ENCODE measurements at regions not wholly inside any gene's neighbourhood (a gene's known extent, or its start where the extent isn't known, plus 50 kb on each side); places are given as distances from the start of the nearest gene placed in this dataset.
"Not testable (repeated sequence)": the region's sequence is repeated elsewhere in the genome, so short reads cannot be mapped to it uniquely, and the experiment has no call there.

DNA sequence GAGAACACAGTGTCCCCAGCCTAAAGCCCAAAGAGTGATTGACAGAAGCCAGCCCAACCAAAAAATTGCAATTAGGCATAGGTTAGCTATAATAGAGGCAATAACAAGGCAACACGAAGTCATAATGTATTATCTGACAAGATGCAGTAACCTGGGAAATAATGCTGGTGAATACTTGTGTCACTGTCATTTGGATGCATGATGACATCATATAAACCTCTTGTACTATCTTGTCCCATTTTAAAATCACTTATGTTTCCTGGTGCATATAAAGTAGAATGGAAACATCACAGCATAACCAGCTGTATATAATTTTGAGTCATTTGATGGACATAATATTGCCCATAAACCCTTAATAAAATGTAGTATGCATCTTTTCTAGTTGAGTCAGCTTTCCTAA, 1138.3 kb upstream of the LRRTM3 start:
- FAIRE-seq (no peak), DNase-seq (ENCODE audit: insufficient read length, low spot score) (no peak)
- TF ChIP-seq, protein P1, sequence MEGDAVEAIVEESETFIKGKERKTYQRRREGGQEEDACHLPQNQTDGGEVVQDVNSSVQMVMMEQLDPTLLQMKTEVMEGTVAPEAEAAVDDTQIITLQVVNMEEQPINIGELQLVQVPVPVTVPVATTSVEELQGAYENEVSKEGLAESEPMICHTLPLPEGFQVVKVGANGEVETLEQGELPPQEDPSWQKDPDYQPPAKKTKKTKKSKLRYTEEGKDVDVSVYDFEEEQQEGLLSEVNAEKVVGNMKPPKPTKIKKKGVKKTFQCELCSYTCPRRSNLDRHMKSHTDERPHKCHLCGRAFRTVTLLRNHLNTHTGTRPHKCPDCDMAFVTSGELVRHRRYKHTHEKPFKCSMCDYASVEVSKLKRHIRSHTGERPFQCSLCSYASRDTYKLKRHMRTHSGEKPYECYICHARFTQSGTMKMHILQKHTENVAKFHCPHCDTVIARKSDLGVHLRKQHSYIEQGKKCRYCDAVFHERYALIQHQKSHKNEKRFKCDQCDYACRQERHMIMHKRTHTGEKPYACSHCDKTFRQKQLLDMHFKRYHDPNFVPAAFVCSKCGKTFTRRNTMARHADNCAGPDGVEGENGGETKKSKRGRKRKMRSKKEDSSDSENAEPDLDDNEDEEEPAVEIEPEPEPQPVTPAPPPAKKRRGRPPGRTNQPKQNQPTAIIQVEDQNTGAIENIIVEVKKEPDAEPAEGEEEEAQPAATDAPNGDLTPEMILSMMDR (IDR thresholded peaks at IDR 0.05; ENCODE audit: insufficient read depth, missing control alignments), result no peak

DNA sequence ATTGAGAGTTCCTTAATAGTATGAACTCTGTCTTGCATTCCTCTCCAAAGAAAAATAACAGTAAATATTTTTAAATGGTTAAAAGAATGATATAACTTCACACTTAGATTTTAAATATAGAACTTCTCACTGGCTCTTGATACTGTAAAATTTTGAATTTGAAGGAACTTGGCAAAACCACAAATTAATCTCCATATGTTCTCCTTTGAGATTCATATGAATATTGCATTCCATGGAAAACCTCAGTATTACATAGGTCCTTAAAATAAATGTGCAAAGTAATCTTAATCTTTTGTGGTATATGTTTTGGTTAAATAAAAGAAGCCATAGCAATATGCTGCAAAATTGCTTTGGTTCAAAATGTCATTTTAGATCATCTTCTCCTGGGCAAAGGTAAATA, 1137.6 kb upstream of the LRRTM3 start:
- TF ChIP-seq, protein P1 (IDR thresholded peaks at IDR 0.05; ENCODE audit: insufficient read depth, missing control alignments), result no peak
- no peak for DNase-seq (ENCODE audit: insufficient read length, low spot score)
- no peak for FAIRE-seq

DNA sequence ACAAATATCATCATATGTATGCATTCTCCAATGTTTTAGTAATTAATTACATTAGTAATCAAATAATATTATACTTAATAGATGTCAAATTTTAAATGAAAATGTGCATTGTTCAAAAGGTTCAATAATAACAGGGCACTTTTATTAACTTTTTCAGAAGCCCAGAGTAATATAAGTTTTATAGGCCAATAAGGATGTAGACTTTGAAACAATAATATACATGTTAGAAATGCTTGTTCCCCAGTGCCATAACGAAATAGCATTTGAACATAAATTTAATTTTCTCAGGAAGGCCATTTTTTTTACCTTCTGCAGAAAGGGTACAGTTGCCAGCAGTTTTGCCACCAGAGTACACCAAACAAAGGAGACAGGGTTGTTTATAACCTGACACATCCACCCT, 1133.9 kb upstream of the LRRTM3 start:
- DNase-seq (ENCODE audit: insufficient read length, low spot score) (no peak), FAIRE-seq (no peak)
- TF ChIP-seq, protein P1 (IDR thresholded peaks at IDR 0.05; ENCODE audit: insufficient read depth, missing control alignments), result no peak

DNA sequence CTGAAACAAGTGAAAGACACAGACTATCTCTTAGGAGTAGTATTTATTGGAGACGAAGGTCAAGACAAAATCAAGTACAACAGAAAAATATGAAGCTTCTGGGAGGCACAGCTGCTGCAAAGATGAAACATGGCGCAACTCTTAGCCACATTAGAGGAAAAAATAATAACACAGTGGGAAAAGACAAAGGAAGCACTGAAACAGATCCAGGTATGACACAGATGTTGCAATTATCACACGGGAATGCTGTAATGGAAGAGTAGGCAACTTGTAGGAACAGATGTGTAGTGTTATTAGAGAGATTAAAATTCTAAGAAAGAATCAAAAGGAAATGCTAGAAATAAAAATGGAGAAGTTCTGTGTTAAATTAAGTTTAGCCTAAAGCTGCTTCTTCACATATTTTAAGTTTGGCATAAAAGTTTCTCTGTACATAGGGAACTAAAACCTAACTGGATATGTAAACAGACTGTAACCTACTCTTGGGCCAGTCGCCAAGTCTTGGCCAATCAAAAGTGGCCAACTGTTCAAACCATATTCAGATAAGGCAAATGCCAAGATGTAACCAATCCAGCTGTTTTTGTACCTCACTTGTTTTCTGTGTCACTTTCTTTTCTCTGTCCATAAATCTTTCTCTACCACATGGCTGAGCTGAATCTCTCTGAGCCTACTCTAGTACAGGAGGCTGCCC, 1132.0 kb upstream of the LRRTM3 start:
- TF ChIP-seq, protein P1 (IDR thresholded peaks at IDR 0.05; ENCODE audit: insufficient read depth, missing control alignments), result no peak

DNA sequence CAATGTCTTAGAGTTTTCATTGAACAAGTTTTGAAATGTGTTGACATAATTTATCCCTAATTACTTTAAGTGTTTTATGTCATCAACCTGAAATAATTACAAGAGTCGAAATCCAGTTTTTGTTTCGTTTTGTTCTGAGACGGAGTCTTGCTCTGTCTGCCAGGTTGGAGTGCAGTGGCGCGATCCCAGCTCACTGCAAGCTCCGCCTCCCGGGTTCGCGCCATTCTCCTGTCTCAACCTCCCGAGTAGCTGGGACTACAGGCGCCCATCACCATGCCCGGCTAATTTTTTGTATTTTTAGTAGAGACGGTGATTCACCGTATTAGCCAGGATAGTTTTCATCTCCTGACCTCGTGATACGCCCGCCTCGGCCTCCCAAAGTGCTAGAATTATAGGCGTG, 1131.0 kb upstream of the LRRTM3 start:
- not testable (repeated sequence) for FAIRE-seq; DNase-seq (ENCODE audit: insufficient read length, low spot score)

More for the DNA sequence above, 1132.0 kb upstream of the LRRTM3 start:
- FAIRE-seq (no peak), DNase-seq (ENCODE audit: insufficient read length, low spot score) (no peak)

DNA sequence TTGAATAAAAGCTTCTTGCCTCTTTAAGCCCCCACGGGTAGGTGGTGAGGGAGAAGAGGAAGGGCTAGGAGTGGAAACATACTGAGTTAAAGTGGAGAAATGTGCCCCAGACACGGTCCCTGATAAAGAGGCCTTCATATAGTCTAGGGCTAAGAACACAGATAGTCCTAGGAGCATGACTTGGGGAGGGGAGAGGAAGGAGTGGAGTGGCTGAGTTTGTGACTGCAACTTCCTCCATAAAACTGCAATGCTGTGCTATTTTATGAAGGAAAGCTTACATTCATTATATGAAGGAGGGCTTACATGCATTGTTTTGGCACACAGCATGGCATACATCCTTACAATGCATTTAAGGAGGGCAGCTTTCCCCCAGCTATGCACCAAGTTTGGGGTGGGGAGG, 1129.4 kb upstream of the LRRTM3 start:
- no peak for DNase-seq (ENCODE audit: insufficient read length, low spot score)
- TF ChIP-seq, protein P1 (IDR thresholded peaks at IDR 0.05; ENCODE audit: insufficient read depth, missing control alignments), result no peak
- FAIRE-seq, result no peak

DNA sequence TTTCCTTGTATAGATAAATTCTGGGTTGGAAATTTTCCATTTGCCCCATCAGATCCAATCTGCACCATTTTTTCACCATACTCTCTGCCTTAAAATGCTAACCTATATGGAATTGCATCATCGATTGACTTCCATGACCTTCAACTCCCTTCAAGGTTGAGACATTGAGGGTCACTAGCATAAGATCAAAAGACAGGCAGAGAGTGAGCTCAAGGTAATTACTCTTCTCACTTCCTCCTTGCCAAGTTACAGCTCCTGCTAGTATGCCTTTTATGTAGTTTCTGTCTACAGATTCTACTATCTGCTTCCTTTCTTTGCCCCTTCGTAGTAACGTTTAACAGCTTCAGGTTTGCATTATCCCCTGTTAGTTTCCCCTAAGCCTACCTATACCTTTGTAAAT, 1127.7 kb upstream of the LRRTM3 start:
- FAIRE-seq (no peak), DNase-seq (ENCODE audit: insufficient read length, low spot score) (no peak)
- TF ChIP-seq, protein P1 (IDR thresholded peaks at IDR 0.05; ENCODE audit: insufficient read depth, missing control alignments), result no peak

DNA sequence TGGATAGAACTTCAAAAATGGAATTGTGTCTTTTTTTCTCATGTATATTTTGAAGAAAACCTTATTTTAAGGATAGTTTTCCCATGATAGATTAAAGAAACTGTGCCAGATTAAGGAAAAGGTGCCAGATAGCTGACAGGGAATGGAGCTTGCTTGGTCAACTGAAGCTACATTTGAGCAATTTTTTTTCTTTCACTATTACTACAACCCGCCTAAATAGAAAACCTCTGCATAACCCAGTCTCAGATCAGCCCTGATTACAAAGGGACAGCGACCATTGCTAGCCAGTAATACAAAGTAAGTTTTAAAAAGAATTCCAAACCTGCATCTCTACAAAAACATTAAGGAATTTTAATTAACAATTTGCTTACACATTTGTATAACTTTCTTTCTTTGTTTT, 1123.4 kb upstream of the LRRTM3 start:
- FAIRE-seq (no peak), DNase-seq (ENCODE audit: insufficient read length, low spot score) (no peak)
- TF ChIP-seq, protein P1 (IDR thresholded peaks at IDR 0.05; ENCODE audit: insufficient read depth, missing control alignments), result no peak

Measured in D721Med (cell line).